Stimulated activated naive CD4-positive, alpha-beta T cell (primary cell): ENCODE measurements at regions not wholly inside any gene's neighbourhood (a gene's known extent, or its start where the extent isn't known, plus 50 kb on each side); places are given as distances from the start of the nearest gene placed in this dataset.
A peak's percentile ranks its signal among the peaks of the same experiment; 100 is the strongest.
"Not testable (repeated sequence)": the region's sequence is repeated elsewhere in the genome, so short reads cannot be mapped to it uniquely, and the experiment has no call there.

ENCODE experiments used
- DNase-seq, 6 experiments: peaks; one replicate each; lab custom pipeline; 2025; lab: John Stamatoyannopoulos, UW

GRCh38 chr1:94362466-94363058 is 55.6 kb upstream of the ABCD3 start:
- DNase-seq: no peak

- DNase-seq: no peak
Observed at GRCh38 chr1:94358630-94359599, 59.3 kb upstream of the ABCD3 start.

- no peak for DNase-seq
Observed at GRCh38 chr1:94357661-94358060, 60.5 kb upstream of the ABCD3 start.

- DNase-seq: no peak
Observed at GRCh38 chr1:94355485-94355980, 62.7 kb upstream of the ABCD3 start.

- no peak for DNase-seq
Observed at GRCh38 chr1:94351481-94351880, 66.7 kb upstream of the ABCD3 start.

GRCh38 chr1:94350350-94350924 is 67.8 kb upstream of the ABCD3 start:
- DNase-seq: no peak

- no peak for DNase-seq
Observed at GRCh38 chr1:94349853-94350252, 68.3 kb upstream of the ABCD3 start.

- DNase-seq: not testable (repeated sequence)
Observed at GRCh38 chr1:94348386-94348785, 69.8 kb upstream of the ABCD3 start.

GRCh38 chr1:94345148-94345721 is 73.0 kb upstream of the ABCD3 start:
- DNase-seq: no peak

GRCh38 chr1:94342416-94342815 is 75.8 kb upstream of the ABCD3 start:
- no peak for DNase-seq

- DNase-seq: no peak
Observed at GRCh38 chr1:94339206-94339927, 78.8 kb upstream of the ABCD3 start.

- DNase-seq: no peak
Observed at GRCh38 chr1:94336991-94337390, 81.2 kb upstream of the ABCD3 start.

- DNase-seq: peak in 2 of 6 experiments; percentile 3 to 5
Observed at GRCh38 chr1:94335950-94336349, 82.2 kb upstream of the ABCD3 start.

- DNase-seq: no peak
Observed at GRCh38 chr1:94335447-94335846, 82.7 kb upstream of the ABCD3 start.

- no peak for DNase-seq
Observed at GRCh38 chr1:94334764-94335163, 83.4 kb upstream of the ABCD3 start.

- no peak for DNase-seq
Observed at GRCh38 chr1:94332952-94333351, 85.2 kb upstream of the ABCD3 start.

- no peak for DNase-seq
Observed at GRCh38 chr1:94332516-94332915, 85.7 kb upstream of the ABCD3 start.

GRCh38 chr1:94329986-94330385 is 88.2 kb upstream of the ABCD3 start:
- no peak for DNase-seq

- no peak for DNase-seq
Observed at GRCh38 chr1:94329276-94329675, 88.9 kb upstream of the ABCD3 start.

- DNase-seq: no peak
Observed at GRCh38 chr1:94327001-94327690, 89.8 kb upstream of the ARHGAP29 start.

GRCh38 chr1:94326329-94326728 is 88.9 kb upstream of the ARHGAP29 start:
- no peak for DNase-seq
